Stimulated activated CD4-positive, alpha-beta T cell treated with anti-CD3 and anti-CD28 coated beads, Interleukin-2, amount 100 ng/mL, for 24 hours (primary cell): ENCODE measurements at regions not wholly inside any gene's neighbourhood (a gene's known extent, or its start where the extent isn't known, plus 50 kb on each side); places are given as distances from the start of the nearest gene placed in this dataset.
A peak's percentile ranks its signal among the peaks of the same experiment; 100 is the strongest.

Experiments
- DNase-seq, 2 donors: peaks; one replicate each; pipeline ENCODE4 v3.0.0-alpha.2; 2020

- DNase-seq, result no peak
Measured at GRCh38 chr4:4771160-4771559, 88.3 kb upstream of the MSX1 start.

- DNase-seq, result no peak
Measured at GRCh38 chr4:4770610-4771009, 88.9 kb upstream of the MSX1 start.

- DNase-seq, result no peak
Measured at GRCh38 chr4:4766564-4766963, 92.9 kb upstream of the MSX1 start.

GRCh38 chr4:4765811-4766210 is 93.7 kb upstream of the MSX1 start:
- DNase-seq, result no peak

- no peak for DNase-seq
Measured at GRCh38 chr4:4764558-4764905, 94.9 kb upstream of the MSX1 start.

- DNase-seq, result no peak
Measured at GRCh38 chr4:4763822-4764557, 95.5 kb upstream of the MSX1 start.

- DNase-seq, result peak in 1 of 2 donors; percentile 40
Measured at GRCh38 chr4:4762909-4763821, 96.3 kb upstream of the MSX1 start.

GRCh38 chr4:4762300-4762699 is 97.2 kb upstream of the MSX1 start:
- no peak for DNase-seq

- no peak for DNase-seq
Measured at GRCh38 chr4:4761128-4761982, 98.1 kb upstream of the MSX1 start.

GRCh38 chr4:4759883-4760282 is 99.6 kb upstream of the MSX1 start:
- no peak for DNase-seq

GRCh38 chr4:4759232-4759631 is 100.2 kb upstream of the MSX1 start:
- DNase-seq, result no peak

GRCh38 chr4:4758681-4759080 is 100.8 kb upstream of the MSX1 start:
- DNase-seq, result no peak

GRCh38 chr4:4755306-4755705 is 104.2 kb upstream of the MSX1 start:
- DNase-seq, result no peak

GRCh38 chr4:4754641-4755040 is 104.8 kb upstream of the MSX1 start:
- DNase-seq, result no peak

GRCh38 chr4:4753643-4754042 is 105.8 kb upstream of the MSX1 start:
- DNase-seq, result no peak

- DNase-seq, result no peak
Measured at GRCh38 chr4:4752576-4753401, 106.7 kb upstream of the MSX1 start.

GRCh38 chr4:4752025-4752424 is 107.4 kb upstream of the MSX1 start:
- no peak for DNase-seq

GRCh38 chr4:4750187-4750586 is 109.3 kb upstream of the MSX1 start:
- no peak for DNase-seq

- no peak for DNase-seq
Measured at GRCh38 chr4:4749137-4749536, 110.3 kb upstream of the MSX1 start.

- no peak for DNase-seq
Measured at GRCh38 chr4:4746444-4746843, 113.0 kb upstream of the MSX1 start.

- no peak for DNase-seq
Measured at GRCh38 chr4:4740071-4740470, 119.4 kb upstream of the MSX1 start.

GRCh38 chr4:4735870-4736269 is 123.6 kb upstream of the MSX1 start:
- no peak for DNase-seq
